GM12801 (cell line): ENCODE measurements at regions not wholly inside any gene's neighbourhood (a gene's known extent, or its start where the extent isn't known, plus 50 kb on each side); places are given as distances from the start of the nearest gene placed in this dataset.

Source experiments
- CTCF ChIP-seq: IDR thresholded peaks from one replicate; pipeline ENCODE4 v1.5.1; 2011; ENCODE audit warnings: control low read depth; ENCODE audit not compliant: insufficient read length; ENCODE audit errors: extremely low read depth

GRCh38 chr5:106417163-106417562 is 1253.6 kb downstream of the EFNA5 start:
- TF ChIP-seq CTCF: no peak

GRCh38 chr5:106415541-106415940 is 1255.2 kb downstream of the EFNA5 start:
- no peak for TF ChIP-seq CTCF

GRCh38 chr5:106414342-106414741 is 1256.4 kb downstream of the EFNA5 start:
- no peak for TF ChIP-seq CTCF

- no peak for TF ChIP-seq CTCF
These were observed 1258.1 kb downstream of the EFNA5 start for GRCh38 chr5:106412606-106413005.

- no peak for TF ChIP-seq CTCF
These were observed 1262.2 kb downstream of the EFNA5 start for GRCh38 chr5:106408570-106408969.

- TF ChIP-seq CTCF: no peak
These were observed 1262.6 kb downstream of the EFNA5 start for GRCh38 chr5:106408141-106408540.

GRCh38 chr5:106401561-106401960 is 1269.2 kb downstream of the EFNA5 start:
- no peak for TF ChIP-seq CTCF

GRCh38 chr5:106399391-106399790 is 1271.3 kb downstream of the EFNA5 start:
- TF ChIP-seq CTCF: no peak
